ENCODE measurements at regions not wholly inside any gene's neighbourhood (a gene's known extent, or its start where the extent isn't known, plus 50 kb on each side); places are given as distances from the start of the nearest gene placed in this dataset.

DNA sequence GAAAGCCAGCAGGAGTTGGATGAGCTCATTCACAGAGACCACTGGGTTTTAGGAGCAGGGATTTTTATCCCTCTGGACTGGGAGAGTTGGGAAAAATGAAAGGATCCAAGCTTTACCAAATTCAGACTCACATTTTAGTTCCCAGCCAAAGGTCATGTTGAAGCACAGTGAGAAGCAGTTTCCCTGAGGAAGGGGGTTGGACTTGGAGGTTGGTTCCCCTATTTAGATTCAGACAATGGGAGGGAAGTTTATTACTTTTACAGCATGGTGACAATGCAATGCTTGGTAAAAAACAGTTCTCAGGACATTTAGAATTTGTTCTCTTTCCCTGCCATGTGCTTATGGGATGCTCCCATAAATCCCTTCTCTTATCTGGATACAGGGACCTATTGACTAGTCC is 57.3 kb upstream of the ZNF648 start (continued):
- TF ChIP-seq ZFHX2 (tag by site-specific recombination; conservative IDR thresholded peaks at IDR 0.05) (no peak), ZBTB17 (tag by site-specific recombination; IDR thresholded peaks at IDR 0.05) (no peak)

DNA sequence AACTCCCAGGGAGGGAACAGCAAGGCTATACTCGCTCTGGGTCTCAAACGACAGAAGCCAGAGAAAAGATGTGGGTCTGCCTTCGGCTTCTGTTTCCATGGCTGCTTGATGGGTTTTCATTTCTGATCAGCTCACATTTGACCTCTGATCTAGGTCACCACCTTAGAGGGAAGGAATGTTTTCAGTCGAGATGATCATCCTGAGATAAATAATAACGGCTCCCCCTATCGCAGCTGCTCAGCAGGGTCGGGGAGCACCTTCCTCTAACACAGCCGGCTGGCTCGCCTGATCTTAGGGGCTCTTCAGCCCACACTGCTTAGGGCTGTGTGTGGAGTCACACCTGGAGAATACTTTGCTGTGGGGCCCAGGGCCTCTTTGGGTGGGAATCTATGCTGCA is 53.1 kb upstream of the ZNF648 start:
- Histone ChIP-seq H3K36me3 (ENCODE audit: control insufficient read depth in 2 of 2, insufficient read depth in 1 of 2, low read length in 2 of 2) (no peaks in the 10 kb centered on the region), H3K4me3 (ENCODE audit: low read depth, low read length) (no peak overlapping the region), H3K27ac (ENCODE audit: extremely low read depth, low read depth, low read length) (no peak overlapping the region), H3K4me1 (ENCODE audit: control insufficient read depth, insufficient read depth, low read length) (no peaks in the 10 kb centered on the region), H3K9me3 (ENCODE audit: control insufficient read depth, insufficient read depth, low read depth, low read length) (no peaks in the 10 kb centered on the region)
- ChIA-PET POLR2A (no interaction called here), CTCF (interaction anchor here (0.7 to 1.8 kb wide), 2 partner anchors 28 to 34 kb away, joined by 3 to 6 read pairs; no protein-coding TSS in a partner anchor)
- TF ChIP-seq ZSCAN16 (tag by site-specific recombination; IDR thresholded peaks at IDR 0.05) (no peak), ZNF670 (tag by site-specific recombination; IDR thresholded peaks at IDR 0.05; ENCODE audit: low read depth) (no peak), ZNF394 (tag by site-specific recombination; IDR thresholded peaks at IDR 0.05; ENCODE audit: borderline replicate concordance) (no peak), ZNF521 (tag by site-specific recombination; IDR thresholded peaks at IDR 0.05) (no peak), KLF10 (tag by site-specific recombination; IDR thresholded peaks at IDR 0.05) (no peak), ZNF121 (tag by site-specific recombination; IDR thresholded peaks at IDR 0.05) (no peak), ZNF677 (tag by site-specific recombination; IDR thresholded peaks at IDR 0.05) (no peak), KLF1 (tag by site-specific recombination; IDR thresholded peaks at IDR 0.05) (no peak), YY2 (tag by site-specific recombination; IDR thresholded peaks at IDR 0.05) (no peak), ZNF473 (tag by site-specific recombination; IDR thresholded peaks at IDR 0.05) (no peak), YY1 (tag by site-specific recombination; IDR thresholded peaks at IDR 0.05) (no peak)
- TF ChIP-seq, protein P1, sequence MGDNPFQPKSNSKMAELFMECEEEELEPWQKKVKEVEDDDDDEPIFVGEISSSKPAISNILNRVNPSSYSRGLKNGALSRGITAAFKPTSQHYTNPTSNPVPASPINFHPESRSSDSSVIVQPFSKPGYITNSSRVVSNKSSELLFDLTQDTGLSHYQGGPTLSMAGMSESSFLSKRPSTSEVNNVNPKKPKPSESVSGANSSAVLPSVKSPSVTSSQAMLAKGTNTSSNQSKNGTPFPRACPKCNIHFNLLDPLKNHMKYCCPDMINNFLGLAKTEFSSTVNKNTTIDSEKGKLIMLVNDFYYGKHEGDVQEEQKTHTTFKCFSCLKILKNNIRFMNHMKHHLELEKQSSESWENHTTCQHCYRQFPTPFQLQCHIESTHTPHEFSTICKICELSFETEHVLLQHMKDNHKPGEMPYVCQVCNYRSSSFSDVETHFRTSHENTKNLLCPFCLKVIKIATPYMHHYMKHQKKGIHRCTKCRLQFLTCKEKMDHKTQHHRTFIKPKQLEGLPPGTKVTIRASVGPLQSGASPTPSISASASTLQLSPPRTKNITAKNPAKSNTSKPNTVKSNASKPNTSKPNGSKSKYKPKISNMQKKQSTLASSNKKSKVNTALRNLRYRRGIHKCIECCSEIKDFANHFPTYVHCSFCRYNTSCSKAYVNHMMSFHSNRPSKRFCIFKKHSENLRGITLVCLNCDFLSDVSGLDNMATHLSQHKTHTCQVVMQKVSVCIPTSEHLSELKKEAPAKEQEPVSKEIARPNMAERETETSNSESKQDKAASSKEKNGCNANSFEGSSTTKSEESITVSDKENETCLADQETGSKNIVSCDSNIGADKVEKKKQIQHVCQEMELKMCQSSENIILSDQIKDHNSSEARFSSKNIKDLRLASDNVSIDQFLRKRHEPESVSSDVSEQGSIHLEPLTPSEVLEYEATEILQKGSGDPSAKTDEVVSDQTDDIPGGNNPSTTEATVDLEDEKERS (tag by site-specific recombination; IDR thresholded peaks at IDR 0.05) = no peak
- TF ChIP-seq, protein P2, sequence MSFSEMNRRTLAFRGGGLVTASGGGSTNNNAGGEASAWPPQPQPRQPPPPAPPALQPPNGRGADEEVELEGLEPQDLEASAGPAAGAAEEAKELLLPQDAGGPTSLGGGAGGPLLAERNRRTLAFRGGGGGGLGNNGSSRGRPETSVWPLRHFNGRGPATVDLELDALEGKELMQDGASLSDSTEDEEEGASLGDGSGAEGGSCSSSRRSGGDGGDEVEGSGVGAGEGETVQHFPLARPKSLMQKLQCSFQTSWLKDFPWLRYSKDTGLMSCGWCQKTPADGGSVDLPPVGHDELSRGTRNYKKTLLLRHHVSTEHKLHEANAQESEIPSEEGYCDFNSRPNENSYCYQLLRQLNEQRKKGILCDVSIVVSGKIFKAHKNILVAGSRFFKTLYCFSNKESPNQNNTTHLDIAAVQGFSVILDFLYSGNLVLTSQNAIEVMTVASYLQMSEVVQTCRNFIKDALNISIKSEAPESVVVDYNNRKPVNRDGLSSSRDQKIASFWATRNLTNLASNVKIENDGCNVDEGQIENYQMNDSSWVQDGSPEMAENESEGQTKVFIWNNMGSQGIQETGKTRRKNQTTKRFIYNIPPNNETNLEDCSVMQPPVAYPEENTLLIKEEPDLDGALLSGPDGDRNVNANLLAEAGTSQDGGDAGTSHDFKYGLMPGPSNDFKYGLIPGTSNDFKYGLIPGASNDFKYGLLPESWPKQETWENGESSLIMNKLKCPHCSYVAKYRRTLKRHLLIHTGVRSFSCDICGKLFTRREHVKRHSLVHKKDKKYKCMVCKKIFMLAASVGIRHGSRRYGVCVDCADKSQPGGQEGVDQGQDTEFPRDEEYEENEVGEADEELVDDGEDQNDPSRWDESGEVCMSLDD (tag by site-specific recombination; IDR thresholded peaks at IDR 0.05) = no peak
- TF ChIP-seq, protein P3, sequence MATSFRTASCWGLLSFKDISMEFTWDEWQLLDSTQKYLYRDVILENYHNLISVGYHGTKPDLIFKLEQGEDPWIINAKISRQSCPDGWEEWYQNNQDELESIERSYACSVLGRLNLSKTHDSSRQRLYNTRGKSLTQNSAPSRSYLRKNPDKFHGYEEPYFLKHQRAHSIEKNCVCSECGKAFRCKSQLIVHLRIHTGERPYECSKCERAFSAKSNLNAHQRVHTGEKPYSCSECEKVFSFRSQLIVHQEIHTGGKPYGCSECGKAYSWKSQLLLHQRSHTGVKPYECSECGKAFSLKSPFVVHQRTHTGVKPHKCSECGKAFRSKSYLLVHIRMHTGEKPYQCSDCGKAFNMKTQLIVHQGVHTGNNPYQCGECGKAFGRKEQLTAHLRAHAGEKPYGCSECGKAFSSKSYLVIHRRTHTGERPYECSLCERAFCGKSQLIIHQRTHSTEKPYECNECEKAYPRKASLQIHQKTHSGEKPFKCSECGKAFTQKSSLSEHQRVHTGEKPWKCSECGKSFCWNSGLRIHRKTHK (tag by site-specific recombination; IDR thresholded peaks at IDR 0.05) = no peak
- TF ChIP-seq, protein P4, sequence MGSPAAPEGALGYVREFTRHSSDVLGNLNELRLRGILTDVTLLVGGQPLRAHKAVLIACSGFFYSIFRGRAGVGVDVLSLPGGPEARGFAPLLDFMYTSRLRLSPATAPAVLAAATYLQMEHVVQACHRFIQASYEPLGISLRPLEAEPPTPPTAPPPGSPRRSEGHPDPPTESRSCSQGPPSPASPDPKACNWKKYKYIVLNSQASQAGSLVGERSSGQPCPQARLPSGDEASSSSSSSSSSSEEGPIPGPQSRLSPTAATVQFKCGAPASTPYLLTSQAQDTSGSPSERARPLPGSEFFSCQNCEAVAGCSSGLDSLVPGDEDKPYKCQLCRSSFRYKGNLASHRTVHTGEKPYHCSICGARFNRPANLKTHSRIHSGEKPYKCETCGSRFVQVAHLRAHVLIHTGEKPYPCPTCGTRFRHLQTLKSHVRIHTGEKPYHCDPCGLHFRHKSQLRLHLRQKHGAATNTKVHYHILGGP (tag by site-specific recombination; IDR thresholded peaks at IDR 0.05) = no peak
- TF ChIP-seq, protein P5, sequence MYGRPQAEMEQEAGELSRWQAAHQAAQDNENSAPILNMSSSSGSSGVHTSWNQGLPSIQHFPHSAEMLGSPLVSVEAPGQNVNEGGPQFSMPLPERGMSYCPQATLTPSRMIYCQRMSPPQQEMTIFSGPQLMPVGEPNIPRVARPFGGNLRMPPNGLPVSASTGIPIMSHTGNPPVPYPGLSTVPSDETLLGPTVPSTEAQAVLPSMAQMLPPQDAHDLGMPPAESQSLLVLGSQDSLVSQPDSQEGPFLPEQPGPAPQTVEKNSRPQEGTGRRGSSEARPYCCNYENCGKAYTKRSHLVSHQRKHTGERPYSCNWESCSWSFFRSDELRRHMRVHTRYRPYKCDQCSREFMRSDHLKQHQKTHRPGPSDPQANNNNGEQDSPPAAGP (tag by site-specific recombination; IDR thresholded peaks at IDR 0.05) = no peak

All from HEK293 (cell line).